ENCODE measurements at regions not wholly inside any gene's neighbourhood (a gene's known extent, or its start where the extent isn't known, plus 50 kb on each side); places are given as distances from the start of the nearest gene placed in this dataset.
A peak's percentile ranks its signal among the peaks of the same experiment; 100 is the strongest.

DNA sequence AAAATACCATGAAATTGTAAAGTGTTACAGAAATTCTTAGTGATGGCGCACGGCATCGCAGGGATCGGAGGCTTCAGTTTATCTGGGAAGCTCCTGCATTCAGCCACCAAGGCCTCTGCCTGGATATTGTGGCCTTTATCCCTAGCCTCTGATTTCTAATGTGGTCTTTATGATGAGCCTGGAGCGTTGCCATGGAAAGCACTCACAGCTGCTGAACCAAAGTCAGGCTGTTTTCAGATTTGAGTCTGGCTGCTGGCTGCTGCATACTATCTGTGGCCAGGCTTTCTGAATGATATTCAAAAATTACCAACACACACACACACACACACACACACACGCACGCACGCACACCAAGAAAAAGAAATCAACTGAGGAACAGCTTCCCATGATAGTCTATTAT lies 101.1 kb upstream of the ZNF366 start:
- no peak overlapping the region for H3K27ac ChIP-seq
- H3K4me1 ChIP-seq (ENCODE audit: low read depth), result no peaks in the 10 kb centered on the region
- no peak for TF ChIP-seq CTCF (IDR thresholded peaks at IDR 0.05; ENCODE audit: low read depth, low read length)
- no peak overlapping the region for H3K4me3 ChIP-seq
- DNase-seq (ENCODE audit: low read depth in 1 of 2, low spot score in 1 of 2), result peak in 1 of 2 donors; percentile 86
- H3K9me3 ChIP-seq (ENCODE audit: low read depth), result no peaks in the 10 kb centered on the region
- no peaks in the 10 kb centered on the region for H3K27me3 ChIP-seq
- H3K36me3 ChIP-seq, result no peaks in the 10 kb centered on the region

DNA sequence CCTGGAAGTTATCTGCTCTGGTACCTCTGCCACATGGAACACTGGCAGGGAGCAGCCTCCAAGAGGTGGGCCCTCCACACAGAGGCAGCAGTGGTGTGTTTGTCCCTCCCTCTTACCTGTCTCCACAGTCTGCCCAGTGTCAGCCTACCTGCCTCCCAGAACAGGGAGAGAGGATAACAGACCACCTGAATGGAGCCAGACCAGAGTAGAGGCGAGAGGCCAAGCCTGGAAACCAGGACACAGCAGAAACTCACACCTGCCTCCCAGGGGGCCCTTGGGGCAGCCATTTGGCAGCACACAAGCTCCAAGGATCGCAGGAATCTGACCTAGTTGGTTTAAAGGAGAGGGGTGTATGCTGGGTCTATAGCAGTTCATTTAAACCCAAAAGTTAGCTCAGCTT lies 100.2 kb upstream of the ZNF366 start:
- DNase-seq (ENCODE audit: low read depth in 1 of 2, low spot score in 1 of 2), result no peak
- H3K27ac ChIP-seq, result no peak overlapping the region
- no peaks in the 10 kb centered on the region for H3K36me3 ChIP-seq
- no peak overlapping the region for H3K4me3 ChIP-seq
- no peaks in the 10 kb centered on the region for H3K27me3 ChIP-seq
- H3K4me1 ChIP-seq (ENCODE audit: low read depth), result no peaks in the 10 kb centered on the region
- no peaks in the 10 kb centered on the region for H3K9me3 ChIP-seq (ENCODE audit: low read depth)
- no peak for TF ChIP-seq CTCF (IDR thresholded peaks at IDR 0.05; ENCODE audit: low read depth, low read length)

DNA sequence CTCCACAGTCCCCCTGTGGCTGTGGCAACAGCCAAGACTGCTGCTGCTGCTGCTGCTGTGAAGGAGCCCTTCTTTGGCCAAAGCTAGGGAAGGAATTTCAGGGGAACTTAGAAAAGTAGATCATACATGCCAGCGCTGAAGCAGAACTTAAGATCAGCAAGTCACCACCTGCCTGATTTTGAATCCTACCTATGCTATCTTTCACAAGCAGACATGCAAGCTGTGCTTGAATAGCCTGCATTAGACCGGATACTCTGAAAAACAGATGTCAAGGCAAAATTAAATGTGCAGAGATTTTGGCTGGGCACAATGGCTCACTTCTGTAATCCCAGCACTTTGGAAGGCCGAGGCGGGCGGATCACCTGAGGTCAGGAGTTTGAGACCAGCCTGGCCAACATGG lies 99.3 kb upstream of the ZNF366 start:
- Histone ChIP-seq H3K9me3 (ENCODE audit: low read depth) (no peaks in the 10 kb centered on the region), H3K36me3 (no peaks in the 10 kb centered on the region), H3K4me1 (ENCODE audit: low read depth) (no peaks in the 10 kb centered on the region), H3K27me3 (no peaks in the 10 kb centered on the region), H3K4me3 (no peak overlapping the region), H3K27ac (no peak overlapping the region)
- no peak for TF ChIP-seq CTCF (IDR thresholded peaks at IDR 0.05; ENCODE audit: low read depth, low read length)
- DNase-seq (ENCODE audit: low read depth in 1 of 2, low spot score in 1 of 2), result no peak

DNA sequence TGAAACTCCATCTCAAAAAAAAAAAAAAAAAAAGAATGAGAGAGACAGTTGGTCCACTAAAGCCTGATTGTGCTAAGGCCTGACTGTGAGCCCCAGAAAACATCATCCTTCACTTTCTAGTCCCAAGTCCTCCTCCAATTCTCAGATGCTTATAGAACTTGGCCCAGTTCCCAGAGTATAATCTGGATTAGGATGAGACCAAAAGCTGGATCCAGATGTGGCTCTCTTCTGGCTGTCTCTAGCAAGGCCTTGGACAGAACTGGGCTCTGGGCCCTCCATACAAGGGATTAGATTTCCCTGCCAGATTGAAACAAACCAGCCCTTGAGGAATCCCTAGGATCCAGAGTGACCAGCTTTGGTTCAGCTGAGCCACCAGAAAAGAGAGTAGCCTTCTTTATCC lies 98.4 kb upstream of the ZNF366 start:
- Histone ChIP-seq H3K4me1 (ENCODE audit: low read depth) (no peaks in the 10 kb centered on the region), H3K36me3 (no peaks in the 10 kb centered on the region), H3K27ac (no peak overlapping the region), H3K4me3 (no peak overlapping the region), H3K9me3 (ENCODE audit: low read depth) (no peaks in the 10 kb centered on the region), H3K27me3 (no peaks in the 10 kb centered on the region)
- no peak for TF ChIP-seq CTCF (IDR thresholded peaks at IDR 0.05; ENCODE audit: low read depth, low read length)
- no peak for DNase-seq (ENCODE audit: low read depth in 1 of 2, low spot score in 1 of 2)

DNA sequence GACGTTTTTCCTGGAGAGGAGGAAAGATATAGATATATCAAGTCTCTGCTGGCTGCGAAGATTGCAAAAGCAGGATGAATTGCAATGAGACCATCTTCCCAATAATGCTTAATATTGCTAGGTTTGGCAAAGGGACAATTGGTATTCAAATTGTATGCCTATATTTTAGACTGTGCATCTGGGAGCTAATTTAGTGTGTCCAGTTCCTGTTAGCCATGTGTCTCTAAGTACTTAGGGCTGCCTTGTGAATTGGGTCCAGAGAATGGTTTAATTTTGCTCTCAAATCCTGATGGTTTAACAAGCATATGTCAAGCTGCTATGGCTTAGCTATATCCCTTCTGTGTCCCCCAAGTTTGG lies 97.6 kb upstream of the ZNF366 start:
- Histone ChIP-seq H3K4me3 (no peak overlapping the region), H3K4me1 (ENCODE audit: low read depth) (no peaks in the 10 kb centered on the region), H3K36me3 (no peaks in the 10 kb centered on the region), H3K27me3 (no peaks in the 10 kb centered on the region), H3K9me3 (ENCODE audit: low read depth) (no peaks in the 10 kb centered on the region), H3K27ac (no peak overlapping the region)
- no peak for TF ChIP-seq CTCF (IDR thresholded peaks at IDR 0.05; ENCODE audit: low read depth, low read length)
- no peak for DNase-seq (ENCODE audit: low read depth in 1 of 2, low spot score in 1 of 2)

Measured in cardiac muscle cell (in vitro differentiated cells and primary cell).